ENCODE measurements at regions not wholly inside any gene's neighbourhood (a gene's known extent, or its start where the extent isn't known, plus 50 kb on each side); places are given as distances from the start of the nearest gene placed in this dataset.

- DNase-seq (ENCODE audit: low read depth, low spot score), result no peak
- Histone ChIP-seq H3K9me3 (ENCODE audit: control insufficient read depth in 1 of 2, insufficient read depth in 1 of 2, low read depth in 1 of 2, low read length in 2 of 2) (no peaks in the 10 kb centered on the region), H3K4me1 (ENCODE audit: control insufficient read depth in 1 of 2, insufficient read depth in 2 of 2, low read length in 2 of 2) (peaks cover 23 to 40% of the 10 kb centered on the region in 2 experiments), H3K4me3 (replicated peaks in 1 of 2; ENCODE audit: low read depth in 1 of 2, low read length in 2 of 2) (no peak overlapping the region), H3K4me2 (ENCODE audit: low read length) (peak overlapping the region; percentile 55; the same call in 1 of the 2 replicates), H3K36me3 (ENCODE audit: control insufficient read depth in 1 of 2, insufficient read depth in 2 of 2, low read length in 2 of 2) (no peaks in the 10 kb centered on the region), H3K79me2 (ENCODE audit: insufficient read depth, low read length) (no peaks in the 10 kb centered on the region), H3K27me3 (ENCODE audit: insufficient read depth, low read length) (no peaks in the 10 kb centered on the region), H3K9ac (ENCODE audit: low read length) (no peak overlapping the region), H2AFZ (ENCODE audit: low read depth, low read length, poor library complexity, severe bottlenecking) (peak overlapping the region; percentile 98), H4K20me1 (ENCODE audit: insufficient read depth) (no peaks in the 10 kb centered on the region), H3K27ac (ENCODE audit: low read depth, low read length) (no peak overlapping the region), H3K9me2 (ENCODE audit: insufficient read depth) (no peaks in the 10 kb centered on the region)
- no TSS peak for BruUV-seq (replicated peaks)
- no peak for ATAC-seq
- POLR2A ChIA-PET, result no interaction called here
- TF ChIP-seq POLR2A (IDR thresholded peaks at IDR 0.05; ENCODE audit: borderline replicate concordance, extremely low read depth, insufficient read depth, insufficient read length) (no peak), RAD21 (IDR thresholded peaks at IDR 0.05; ENCODE audit: low read depth) (no peak), SRF (IDR thresholded peaks at IDR 0.05; ENCODE audit: low read depth) (no peak), EZH2phosphoT487 (IDR thresholded peaks at IDR 0.05; ENCODE audit: borderline replicate concordance) (no peak), ZBTB33 (IDR thresholded peaks at IDR 0.05; ENCODE audit: extremely low read depth, insufficient replicate concordance, low read length) (no peak), CTCF (IDR thresholded peaks at IDR 0.05 in 2 of 3, conservative IDR thresholded peaks at IDR 0.05 in 1 of 3; ENCODE audit: borderline replicate concordance in 1 of 3, insufficient read depth in 1 of 3, low read depth in 2 of 3, low read length in 2 of 3) (no peak)
- CTCF ChIA-PET, result no interaction called here
- RAD21 ChIA-PET (ENCODE audit: low non-redundant PET in 1 of 2, low total read pairs in 2 of 2, uncharacterized antibody in 2 of 2, unreplicated experiment in 2 of 2), result no interaction called here
- intact Hi-C loops (cut with micrococcal nuclease), result no loop called here
These were observed 60.6 kb upstream of the CD44 start for GRCh38 chr11:35078470-35078735.

Measured in HCT116 (cell line).